ENCODE measurements at regions not wholly inside any gene's neighbourhood (a gene's known extent, or its start where the extent isn't known, plus 50 kb on each side); places are given as distances from the start of the nearest gene placed in this dataset.

- TF ChIP-seq CTCF (IDR thresholded peaks at IDR 0.05) = no peak
- TF ChIP-seq POLR2A (IDR thresholded peaks at IDR 0.05) = no peak
Observed at GRCh38 chr2:12348216-12348615, 368.5 kb upstream of the TRIB2 start.
